ENCODE measurements at regions not wholly inside any gene's neighbourhood (a gene's known extent, or its start where the extent isn't known, plus 50 kb on each side); places are given as distances from the start of the nearest gene placed in this dataset.

GRCh38 chr2:60319031-60319547, 234.4 kb downstream of the BCL11A start:
- TF ChIP-seq BHLHE40 (IDR thresholded peaks at IDR 0.05; ENCODE audit: borderline replicate concordance) (no peak), TARDBP (IDR thresholded peaks at IDR 0.05) (no peak), LEF1 (IDR thresholded peaks at IDR 0.05; ENCODE audit: borderline replicate concordance) (no peak), SP1 (IDR thresholded peaks at IDR 0.05) (no peak), NFRKB (IDR thresholded peaks at IDR 0.05) (no peak), FOXA1 (IDR thresholded peaks at IDR 0.05) (no peak), PKNOX1 (IDR thresholded peaks at IDR 0.05) (no peak), FOXM1 (IDR thresholded peaks at IDR 0.05; ENCODE audit: borderline replicate concordance) (no peak), ARNT (IDR thresholded peaks at IDR 0.05) (no peak)

Data from HEK293T (cell line).